Endothelial cell (in vitro differentiated cells): ENCODE measurements at regions not wholly inside any gene's neighbourhood (a gene's known extent, or its start where the extent isn't known, plus 50 kb on each side); places are given as distances from the start of the nearest gene placed in this dataset.
A peak's percentile ranks its signal among the peaks of the same experiment; 100 is the strongest.

Experiments used
- DNase-seq: peaks from one replicate; pipeline ENCODE4 v3.0.0; 2021; ENCODE audit warnings: low spot score
- H3K27ac Mint-ChIP-seq: one replicate; pipeline ENCODE4 v1.8.0; 2021; ENCODE audit warnings: mixed read lengths, inconsistent platforms; ENCODE audit not compliant: unreplicated experiment
- H3K27me3 Mint-ChIP-seq: one replicate; pipeline ENCODE4 v1.8.0; 2021; ENCODE audit warnings: mild to moderate bottlenecking, moderate library complexity, mixed read lengths, inconsistent platforms; ENCODE audit not compliant: unreplicated experiment
- H3K36me3 Mint-ChIP-seq: one replicate; pipeline ENCODE4 v1.8.0; 2021; ENCODE audit warnings: mild to moderate bottlenecking, low read depth, mixed read lengths, inconsistent platforms; ENCODE audit not compliant: unreplicated experiment
- H3K4me1 Mint-ChIP-seq: one replicate; pipeline ENCODE4 v1.8.0; 2021; ENCODE audit warnings: mild to moderate bottlenecking, mixed read lengths, inconsistent platforms; ENCODE audit not compliant: unreplicated experiment
- H3K4me3 Mint-ChIP-seq: one replicate; pipeline ENCODE4 v1.8.0; 2021; ENCODE audit warnings: mild to moderate bottlenecking, mixed read lengths, inconsistent platforms; ENCODE audit not compliant: unreplicated experiment
- H3K9me3 Mint-ChIP-seq: one replicate; pipeline ENCODE4 v1.8.0; 2021; ENCODE audit warnings: mixed read lengths, inconsistent platforms; ENCODE audit not compliant: unreplicated experiment
- CTCF ChIP-seq: fragments of 200-600 bp; sonication (generic); IDR thresholded peaks from one replicate; pipeline ENCODE4 v1.5.0; 2021; ENCODE audit warnings: antibody characterized with exemption; ENCODE audit not compliant: unreplicated experiment

- Mint-ChIP-seq H3K36me3 (peaks cover 4% of the 10 kb centered on the region), H3K4me1 (peaks cover 15% of the 10 kb centered on the region), H3K9me3 (no peaks in the 10 kb centered on the region), H3K27ac (peak overlapping the region; percentile 81), H3K4me3 (no peak overlapping the region), H3K27me3 (peaks cover 3% of the 10 kb centered on the region)
- no peak for DNase-seq
- TF ChIP-seq CTCF, result no peak
These were observed 91.5 kb downstream of the GGTLC2 start for GRCh38 chr22:22735695-22736611.

DNA sequence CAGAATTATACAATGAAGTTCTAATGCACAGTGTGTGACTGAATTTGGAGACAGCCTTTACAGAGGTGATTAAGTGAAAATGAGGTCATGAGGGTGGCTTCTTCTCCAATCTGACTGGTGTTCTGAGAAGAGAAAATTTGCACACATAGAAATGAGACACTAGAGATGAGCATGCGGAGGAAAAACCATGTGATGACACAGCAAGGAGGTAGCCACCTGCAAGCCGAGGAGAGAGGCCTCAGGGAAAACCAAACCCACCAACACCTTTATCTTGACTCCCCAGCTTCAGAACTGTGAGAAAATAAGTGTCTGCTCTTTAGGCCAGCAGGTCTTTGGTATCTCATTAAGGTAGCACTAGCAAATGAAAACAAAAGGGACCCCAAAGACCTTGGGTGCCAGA, 93.2 kb downstream of the GGTLC2 start:
- Mint-ChIP-seq H3K4me3 (no peak overlapping the region), H3K36me3 (peaks cover 4% of the 10 kb centered on the region), H3K4me1 (peaks cover 15% of the 10 kb centered on the region), H3K27ac (no peak overlapping the region), H3K27me3 (peaks cover 3% of the 10 kb centered on the region), H3K9me3 (no peaks in the 10 kb centered on the region)
- no peak for TF ChIP-seq CTCF
- no peak for DNase-seq

- H3K4me1 Mint-ChIP-seq, result peaks cover 15% of the 10 kb centered on the region
- H3K27ac Mint-ChIP-seq, result no peak overlapping the region
- H3K4me3 Mint-ChIP-seq, result no peak overlapping the region
- peaks cover 3% of the 10 kb centered on the region for H3K27me3 Mint-ChIP-seq
- no peak for DNase-seq
- no peak for TF ChIP-seq CTCF
- H3K9me3 Mint-ChIP-seq, result no peaks in the 10 kb centered on the region
- peaks cover 4% of the 10 kb centered on the region for H3K36me3 Mint-ChIP-seq
These were observed 94.7 kb downstream of the GGTLC2 start for GRCh38 chr22:22738959-22739585.

DNA sequence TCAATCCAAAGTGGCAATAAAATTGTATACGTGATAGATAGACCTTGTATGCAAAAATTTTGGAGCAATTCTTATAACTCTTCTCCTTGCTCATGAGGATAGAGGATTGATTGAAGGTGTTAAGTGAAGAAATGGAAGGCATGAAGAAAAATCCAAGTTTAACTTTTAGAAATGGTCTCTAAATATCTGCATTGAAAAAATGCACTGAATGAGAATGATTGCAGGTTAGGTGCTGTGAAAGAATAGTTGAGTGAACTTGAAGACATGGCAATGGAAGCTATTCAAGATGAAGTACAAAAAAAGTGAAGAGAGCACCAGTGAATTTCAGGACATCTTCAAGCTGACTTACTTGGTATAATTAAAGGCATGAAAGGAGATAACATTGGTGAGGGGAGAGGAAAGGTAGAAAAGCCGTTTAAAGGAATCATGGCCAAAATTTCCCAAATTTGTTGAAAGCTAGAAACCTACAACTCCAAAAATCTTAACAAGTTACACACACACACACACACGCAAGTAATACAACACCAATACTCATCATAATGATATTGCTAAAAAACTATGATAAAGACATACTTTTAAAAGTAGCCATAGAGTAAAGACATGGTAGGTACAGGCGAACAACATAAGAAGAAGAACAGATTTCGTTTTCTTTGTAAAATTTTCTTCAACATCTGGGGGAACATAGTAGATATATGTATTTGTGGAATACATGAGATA, 96.3 kb downstream of the GGTLC2 start:
- TF ChIP-seq CTCF, result no peak
- no peak overlapping the region for H3K27ac Mint-ChIP-seq
- DNase-seq, result no peak
- peaks cover 4% of the 10 kb centered on the region for H3K36me3 Mint-ChIP-seq
- no peak overlapping the region for H3K4me3 Mint-ChIP-seq
- H3K9me3 Mint-ChIP-seq, result no peaks in the 10 kb centered on the region
- H3K27me3 Mint-ChIP-seq, result peaks cover 3% of the 10 kb centered on the region
- peaks cover 4% of the 10 kb centered on the region for H3K4me1 Mint-ChIP-seq
